Effector memory CD4-positive, alpha-beta T cell (primary cell): ENCODE measurements at regions not wholly inside any gene's neighbourhood (a gene's known extent, or its start where the extent isn't known, plus 50 kb on each side); places are given as distances from the start of the nearest gene placed in this dataset.

Experiments
- DNase-seq, 3 donors: peaks; one replicate each; pipeline ENCODE4 v3.0.0-alpha.2; 2020
- H3K27ac ChIP-seq: 2 replicates; pipeline ENCODE4 v1.7.0; 2013; ENCODE audit warnings: mild to moderate bottlenecking, low read length, moderate library complexity; ENCODE audit not compliant: insufficient read depth, poor library complexity, severe bottlenecking
- H3K27me3 ChIP-seq: replicated peaks from 2 replicates; pipeline ENCODE4 v1.7.0; 2013; ENCODE audit warnings: mild to moderate bottlenecking, low read length; ENCODE audit not compliant: insufficient read depth, control insufficient read depth, poor library complexity, severe bottlenecking
- H3K36me3 ChIP-seq: 2 replicates; pipeline ENCODE4 v1.7.0; 2013; ENCODE audit warnings: mild to moderate bottlenecking, low read length, moderate library complexity; ENCODE audit not compliant: control insufficient read depth, insufficient read depth
- H3K4me1 ChIP-seq: 2 replicates; pipeline ENCODE4 v1.7.0; 2013; ENCODE audit warnings: low read length, mild to moderate bottlenecking; ENCODE audit not compliant: control insufficient read depth, insufficient read depth, poor library complexity, severe bottlenecking
- H3K4me3 ChIP-seq: 2 replicates; pipeline ENCODE4 v1.7.0; 2013; ENCODE audit warnings: low read length, low read depth, mild to moderate bottlenecking; ENCODE audit not compliant: insufficient read depth, poor library complexity, severe bottlenecking
- H3K9me3 ChIP-seq: 2 replicates; pipeline ENCODE4 v1.7.0; 2013; ENCODE audit warnings: mild to moderate bottlenecking, low read length, moderate library complexity; ENCODE audit not compliant: control insufficient read depth

- no peaks in the 10 kb centered on the region for H3K27me3 ChIP-seq
- H3K27ac ChIP-seq: no peak overlapping the region
- no peak for DNase-seq
- no peaks in the 10 kb centered on the region for H3K9me3 ChIP-seq
- no peak overlapping the region for H3K4me3 ChIP-seq
- no peaks in the 10 kb centered on the region for H3K36me3 ChIP-seq
- no peaks in the 10 kb centered on the region for H3K4me1 ChIP-seq
These were observed 490.4 kb downstream of the INSC start for GRCh38 chr11:15605094-15605493.

- no peaks in the 10 kb centered on the region for H3K27me3 ChIP-seq
- H3K27ac ChIP-seq: no peak overlapping the region
- no peak overlapping the region for H3K4me3 ChIP-seq
- DNase-seq: no peak
- no peaks in the 10 kb centered on the region for H3K9me3 ChIP-seq
- H3K4me1 ChIP-seq: no peaks in the 10 kb centered on the region
- no peaks in the 10 kb centered on the region for H3K36me3 ChIP-seq
These were observed 492.8 kb downstream of the INSC start for GRCh38 chr11:15607361-15608036.

- Histone ChIP-seq H3K36me3 (no peaks in the 10 kb centered on the region), H3K4me3 (no peak overlapping the region), H3K27ac (no peak overlapping the region), H3K9me3 (no peaks in the 10 kb centered on the region), H3K27me3 (no peaks in the 10 kb centered on the region), H3K4me1 (no peaks in the 10 kb centered on the region)
- DNase-seq: no peak
These were observed 494.7 kb downstream of the INSC start for GRCh38 chr11:15609445-15609844.

GRCh38 chr11:15610881-15611280, 496.2 kb downstream of the INSC start:
- Histone ChIP-seq H3K27ac (no peak overlapping the region), H3K4me1 (no peaks in the 10 kb centered on the region), H3K9me3 (no peaks in the 10 kb centered on the region), H3K4me3 (no peak overlapping the region), H3K36me3 (no peaks in the 10 kb centered on the region), H3K27me3 (no peaks in the 10 kb centered on the region)
- no peak for DNase-seq

GRCh38 chr11:15613251-15613650, 498.5 kb downstream of the INSC start:
- DNase-seq: no peak
- H3K9me3 ChIP-seq: no peaks in the 10 kb centered on the region
- no peaks in the 10 kb centered on the region for H3K27me3 ChIP-seq
- H3K36me3 ChIP-seq: no peaks in the 10 kb centered on the region
- no peak overlapping the region for H3K4me3 ChIP-seq
- no peaks in the 10 kb centered on the region for H3K4me1 ChIP-seq
- H3K27ac ChIP-seq: no peak overlapping the region

GRCh38 chr11:15613789-15614188, 499.1 kb downstream of the INSC start:
- no peak overlapping the region for H3K4me3 ChIP-seq
- no peak for DNase-seq
- H3K9me3 ChIP-seq: no peaks in the 10 kb centered on the region
- H3K36me3 ChIP-seq: no peaks in the 10 kb centered on the region
- H3K4me1 ChIP-seq: no peaks in the 10 kb centered on the region
- H3K27ac ChIP-seq: no peak overlapping the region
- no peaks in the 10 kb centered on the region for H3K27me3 ChIP-seq

GRCh38 chr11:15615398-15616096, 500.8 kb downstream of the INSC start:
- Histone ChIP-seq H3K36me3 (no peaks in the 10 kb centered on the region), H3K9me3 (no peaks in the 10 kb centered on the region), H3K4me3 (no peak overlapping the region), H3K27ac (no peak overlapping the region), H3K4me1 (no peaks in the 10 kb centered on the region), H3K27me3 (no peaks in the 10 kb centered on the region)
- DNase-seq: no peak

- H3K36me3 ChIP-seq: no peaks in the 10 kb centered on the region
- H3K4me3 ChIP-seq: no peak overlapping the region
- no peak overlapping the region for H3K27ac ChIP-seq
- H3K27me3 ChIP-seq: no peaks in the 10 kb centered on the region
- H3K4me1 ChIP-seq: no peaks in the 10 kb centered on the region
- no peaks in the 10 kb centered on the region for H3K9me3 ChIP-seq
- no peak for DNase-seq
These were observed 501.7 kb downstream of the INSC start for GRCh38 chr11:15616130-15617105.

GRCh38 chr11:15617126-15617525, 502.4 kb downstream of the INSC start:
- Histone ChIP-seq H3K4me1 (no peaks in the 10 kb centered on the region), H3K36me3 (no peaks in the 10 kb centered on the region), H3K4me3 (no peak overlapping the region), H3K27ac (no peak overlapping the region), H3K27me3 (no peaks in the 10 kb centered on the region), H3K9me3 (no peaks in the 10 kb centered on the region)
- no peak for DNase-seq
